ENCODE measurements at regions not wholly inside any gene's neighbourhood (a gene's known extent, or its start where the extent isn't known, plus 50 kb on each side); places are given as distances from the start of the nearest gene placed in this dataset.

GRCh38 chrX:139126493-139126892 is 404.0 kb upstream of the F9 start (continued):
- TF ChIP-seq RAD21 (IDR thresholded peaks at IDR 0.05 in 1 of 2, conservative IDR thresholded peaks at IDR 0.05 in 1 of 2; ENCODE audit: low read depth in 2 of 2, low read length in 2 of 2) = peak; percentile 81 to 88
